ENCODE measurements at regions not wholly inside any gene's neighbourhood (a gene's known extent, or its start where the extent isn't known, plus 50 kb on each side); places are given as distances from the start of the nearest gene placed in this dataset.
A peak's percentile ranks its signal among the peaks of the same experiment; 100 is the strongest.

DNA sequence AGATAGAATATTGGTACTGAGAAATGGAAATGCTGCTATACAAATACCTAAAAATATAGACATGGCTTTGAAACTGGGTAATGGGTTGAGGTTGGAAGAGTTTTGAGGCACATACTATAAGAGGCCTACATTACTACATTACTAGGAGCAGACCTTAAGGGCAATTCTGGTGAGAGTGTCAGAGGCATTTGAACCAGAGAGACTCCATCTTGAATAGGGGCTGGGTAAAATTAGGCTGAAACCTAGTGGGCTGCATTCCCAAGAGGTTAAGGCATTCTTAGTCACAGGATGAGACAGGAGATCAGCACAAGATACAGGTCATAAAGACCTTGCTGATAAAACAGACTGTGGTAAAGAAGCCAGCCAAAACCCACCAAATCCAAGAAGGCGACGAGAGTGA is 104.6 kb upstream of the ADRA1B start (continued):
- TF ChIP-seq, protein P1, sequence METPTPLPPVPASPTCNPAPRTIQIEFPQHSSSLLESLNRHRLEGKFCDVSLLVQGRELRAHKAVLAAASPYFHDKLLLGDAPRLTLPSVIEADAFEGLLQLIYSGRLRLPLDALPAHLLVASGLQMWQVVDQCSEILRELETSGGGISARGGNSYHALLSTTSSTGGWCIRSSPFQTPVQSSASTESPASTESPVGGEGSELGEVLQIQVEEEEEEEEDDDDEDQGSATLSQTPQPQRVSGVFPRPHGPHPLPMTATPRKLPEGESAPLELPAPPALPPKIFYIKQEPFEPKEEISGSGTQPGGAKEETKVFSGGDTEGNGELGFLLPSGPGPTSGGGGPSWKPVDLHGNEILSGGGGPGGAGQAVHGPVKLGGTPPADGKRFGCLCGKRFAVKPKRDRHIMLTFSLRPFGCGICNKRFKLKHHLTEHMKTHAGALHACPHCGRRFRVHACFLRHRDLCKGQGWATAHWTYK (CRISPR knock-in tag; IDR thresholded peaks at IDR 0.05): peak; percentile 93
- TF ChIP-seq, protein P2, sequence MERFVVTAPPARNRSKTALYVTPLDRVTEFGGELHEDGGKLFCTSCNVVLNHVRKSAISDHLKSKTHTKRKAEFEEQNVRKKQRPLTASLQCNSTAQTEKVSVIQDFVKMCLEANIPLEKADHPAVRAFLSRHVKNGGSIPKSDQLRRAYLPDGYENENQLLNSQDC (CRISPR knock-in tag; IDR thresholded peaks at IDR 0.05): no peak
- TF ChIP-seq, protein P3, sequence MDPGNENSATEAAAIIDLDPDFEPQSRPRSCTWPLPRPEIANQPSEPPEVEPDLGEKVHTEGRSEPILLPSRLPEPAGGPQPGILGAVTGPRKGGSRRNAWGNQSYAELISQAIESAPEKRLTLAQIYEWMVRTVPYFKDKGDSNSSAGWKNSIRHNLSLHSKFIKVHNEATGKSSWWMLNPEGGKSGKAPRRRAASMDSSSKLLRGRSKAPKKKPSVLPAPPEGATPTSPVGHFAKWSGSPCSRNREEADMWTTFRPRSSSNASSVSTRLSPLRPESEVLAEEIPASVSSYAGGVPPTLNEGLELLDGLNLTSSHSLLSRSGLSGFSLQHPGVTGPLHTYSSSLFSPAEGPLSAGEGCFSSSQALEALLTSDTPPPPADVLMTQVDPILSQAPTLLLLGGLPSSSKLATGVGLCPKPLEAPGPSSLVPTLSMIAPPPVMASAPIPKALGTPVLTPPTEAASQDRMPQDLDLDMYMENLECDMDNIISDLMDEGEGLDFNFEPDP (CRISPR knock-in tag; IDR thresholded peaks at IDR 0.05): peak; percentile 82; the same call in 1 of the 2 replicates
- no peak for TF ChIP-seq BRD9 (IDR thresholded peaks at IDR 0.05; ENCODE audit: low read depth, partially characterized antibody)
- no peak for TF ChIP-seq CREM (IDR thresholded peaks at IDR 0.05; ENCODE audit: low read depth)
- TF ChIP-seq HDAC2 (IDR thresholded peaks at IDR 0.05): no peak
- TF ChIP-seq, protein P4, sequence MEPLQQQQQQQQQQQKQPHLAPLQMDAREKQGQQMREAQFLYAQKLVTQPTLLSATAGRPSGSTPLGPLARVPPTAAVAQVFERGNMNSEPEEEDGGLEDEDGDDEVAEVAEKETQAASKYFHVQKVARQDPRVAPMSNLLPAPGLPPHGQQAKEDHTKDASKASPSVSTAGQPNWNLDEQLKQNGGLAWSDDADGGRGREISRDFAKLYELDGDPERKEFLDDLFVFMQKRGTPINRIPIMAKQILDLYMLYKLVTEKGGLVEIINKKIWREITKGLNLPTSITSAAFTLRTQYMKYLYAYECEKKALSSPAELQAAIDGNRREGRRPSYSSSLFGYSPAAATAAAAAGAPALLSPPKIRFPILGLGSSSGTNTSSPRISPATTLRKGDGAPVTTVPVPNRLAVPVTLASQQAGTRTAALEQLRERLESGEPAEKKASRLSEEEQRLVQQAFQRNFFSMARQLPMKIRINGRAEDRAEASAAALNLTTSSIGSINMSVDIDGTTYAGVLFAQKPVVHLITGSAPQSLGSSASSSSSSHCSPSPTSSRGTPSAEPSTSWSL (CRISPR knock-in tag; IDR thresholded peaks at IDR 0.05; ENCODE audit: borderline replicate concordance): no peak
- peak in 1 of 2 experiments; percentile 85; a peak in 2 of 4 replicates for TF ChIP-seq MAZ (CRISPR knock-in tag; conservative IDR thresholded peaks at IDR 0.05 in 1 of 2, IDR thresholded peaks at IDR 0.05 in 1 of 2)
- TF ChIP-seq POLR3G (IDR thresholded peaks at IDR 0.05; ENCODE audit: extremely low read depth, insufficient read length, insufficient replicate concordance): no peak
- TF ChIP-seq XRCC5 (IDR thresholded peaks at IDR 0.05; ENCODE audit: low read depth, low read length): no peak
- TF ChIP-seq, protein P5, sequence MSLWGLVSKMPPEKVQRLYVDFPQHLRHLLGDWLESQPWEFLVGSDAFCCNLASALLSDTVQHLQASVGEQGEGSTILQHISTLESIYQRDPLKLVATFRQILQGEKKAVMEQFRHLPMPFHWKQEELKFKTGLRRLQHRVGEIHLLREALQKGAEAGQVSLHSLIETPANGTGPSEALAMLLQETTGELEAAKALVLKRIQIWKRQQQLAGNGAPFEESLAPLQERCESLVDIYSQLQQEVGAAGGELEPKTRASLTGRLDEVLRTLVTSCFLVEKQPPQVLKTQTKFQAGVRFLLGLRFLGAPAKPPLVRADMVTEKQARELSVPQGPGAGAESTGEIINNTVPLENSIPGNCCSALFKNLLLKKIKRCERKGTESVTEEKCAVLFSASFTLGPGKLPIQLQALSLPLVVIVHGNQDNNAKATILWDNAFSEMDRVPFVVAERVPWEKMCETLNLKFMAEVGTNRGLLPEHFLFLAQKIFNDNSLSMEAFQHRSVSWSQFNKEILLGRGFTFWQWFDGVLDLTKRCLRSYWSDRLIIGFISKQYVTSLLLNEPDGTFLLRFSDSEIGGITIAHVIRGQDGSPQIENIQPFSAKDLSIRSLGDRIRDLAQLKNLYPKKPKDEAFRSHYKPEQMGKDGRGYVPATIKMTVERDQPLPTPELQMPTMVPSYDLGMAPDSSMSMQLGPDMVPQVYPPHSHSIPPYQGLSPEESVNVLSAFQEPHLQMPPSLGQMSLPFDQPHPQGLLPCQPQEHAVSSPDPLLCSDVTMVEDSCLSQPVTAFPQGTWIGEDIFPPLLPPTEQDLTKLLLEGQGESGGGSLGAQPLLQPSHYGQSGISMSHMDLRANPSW (CRISPR knock-in tag; IDR thresholded peaks at IDR 0.05): no peak
- TF ChIP-seq, protein P6, sequence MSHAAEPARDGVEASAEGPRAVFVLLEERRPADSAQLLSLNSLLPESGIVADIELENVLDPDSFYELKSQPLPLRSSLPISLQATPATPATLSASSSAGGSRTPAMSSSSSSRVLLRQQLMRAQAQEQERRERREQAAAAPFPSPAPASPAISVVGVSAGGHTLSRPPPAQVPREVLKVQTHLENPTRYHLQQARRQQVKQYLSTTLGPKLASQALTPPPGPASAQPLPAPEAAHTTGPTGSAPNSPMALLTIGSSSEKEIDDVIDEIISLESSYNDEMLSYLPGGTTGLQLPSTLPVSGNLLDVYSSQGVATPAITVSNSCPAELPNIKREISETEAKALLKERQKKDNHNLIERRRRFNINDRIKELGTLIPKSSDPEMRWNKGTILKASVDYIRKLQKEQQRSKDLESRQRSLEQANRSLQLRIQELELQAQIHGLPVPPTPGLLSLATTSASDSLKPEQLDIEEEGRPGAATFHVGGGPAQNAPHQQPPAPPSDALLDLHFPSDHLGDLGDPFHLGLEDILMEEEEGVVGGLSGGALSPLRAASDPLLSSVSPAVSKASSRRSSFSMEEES (CRISPR knock-in tag; IDR thresholded peaks at IDR 0.05): no peak
- TF ChIP-seq NR2C2 (CRISPR knock-in tag; IDR thresholded peaks at IDR 0.05): no peak
- TF ChIP-seq NR2C2 (tag; IDR thresholded peaks at IDR 0.05): peak; percentile 33; the same call in 1 of the 2 replicates
- TF ChIP-seq, protein P7, sequence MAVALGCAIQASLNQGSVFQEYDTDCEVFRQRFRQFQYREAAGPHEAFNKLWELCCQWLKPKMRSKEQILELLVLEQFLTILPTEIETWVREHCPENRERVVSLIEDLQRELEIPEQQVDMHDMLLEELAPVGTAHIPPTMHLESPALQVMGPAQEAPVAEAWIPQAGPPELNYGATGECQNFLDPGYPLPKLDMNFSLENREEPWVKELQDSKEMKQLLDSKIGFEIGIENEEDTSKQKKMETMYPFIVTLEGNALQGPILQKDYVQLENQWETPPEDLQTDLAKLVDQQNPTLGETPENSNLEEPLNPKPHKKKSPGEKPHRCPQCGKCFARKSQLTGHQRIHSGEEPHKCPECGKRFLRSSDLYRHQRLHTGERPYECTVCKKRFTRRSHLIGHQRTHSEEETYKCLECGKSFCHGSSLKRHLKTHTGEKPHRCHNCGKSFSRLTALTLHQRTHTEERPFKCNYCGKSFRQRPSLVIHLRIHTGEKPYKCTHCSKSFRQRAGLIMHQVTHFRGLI (CRISPR knock-in tag; IDR thresholded peaks at IDR 0.05): 0 out of 2 replicates have a peak, but pooled peaks have one; percentile 47
- no peak for TF ChIP-seq NR2C1 (IDR thresholded peaks at IDR 0.05)
- peak; percentile 51; the same call in 1 of the 2 replicates for TF ChIP-seq NR2C1 (tag; IDR thresholded peaks at IDR 0.05)
- no peak for TF ChIP-seq NCOA4 (IDR thresholded peaks at IDR 0.05; ENCODE audit: partially characterized antibody)
